ENCODE measurements at regions not wholly inside any gene's neighbourhood (a gene's known extent, or its start where the extent isn't known, plus 50 kb on each side); places are given as distances from the start of the nearest gene placed in this dataset.

- POLR2A ChIA-PET = no interaction called here
- Histone ChIP-seq H3K4me3 (replicated peaks in 1 of 2; ENCODE audit: low read depth in 1 of 2, low read length in 2 of 2) (no peak overlapping the region), H3K27ac (ENCODE audit: low read depth, low read length) (no peak overlapping the region)
Measured at GRCh38 chr22:48076008-48076407, 1313.6 kb downstream of the TBC1D22A start.

GRCh38 chr22:48075604-48076003 lies 1313.2 kb downstream of the TBC1D22A start:
- no peak overlapping the region for H3K27ac ChIP-seq (ENCODE audit: low read depth, low read length)
- H3K36me3 ChIP-seq (ENCODE audit: control insufficient read depth in 1 of 2, insufficient read depth in 2 of 2, low read length in 2 of 2) = no peaks in the 10 kb centered on the region
- no peaks in the 10 kb centered on the region for H3K4me1 ChIP-seq (ENCODE audit: control insufficient read depth in 1 of 2, insufficient read depth in 2 of 2, low read length in 2 of 2)
- BruUV-seq (replicated peaks) = no TSS peak
- intact Hi-C loops (cut with micrococcal nuclease) = no loop called here
- no peak overlapping the region for H3K9ac ChIP-seq (ENCODE audit: low read length)
- H2AFZ ChIP-seq (ENCODE audit: low read depth, low read length, poor library complexity, severe bottlenecking) = no peak overlapping the region
- no peak for ATAC-seq
- RAD21 ChIA-PET (ENCODE audit: low non-redundant PET in 1 of 2, low total read pairs in 2 of 2, uncharacterized antibody in 2 of 2, unreplicated experiment in 2 of 2) = no interaction called here
- no peaks in the 10 kb centered on the region for H4K20me1 ChIP-seq (ENCODE audit: insufficient read depth)
- POLR2A ChIA-PET = no interaction called here
- no peaks in the 10 kb centered on the region for H3K79me2 ChIP-seq (ENCODE audit: insufficient read depth, low read length)
- no peak for DNase-seq (ENCODE audit: low read depth, low spot score)
- H3K4me2 ChIP-seq (ENCODE audit: low read length) = no peak overlapping the region
- no peaks in the 10 kb centered on the region; a peak in 1 of 4 replicates for H3K9me3 ChIP-seq (ENCODE audit: control insufficient read depth in 1 of 2, insufficient read depth in 1 of 2, low read depth in 1 of 2, low read length in 2 of 2)
- H3K9me2 ChIP-seq (ENCODE audit: insufficient read depth) = no peaks in the 10 kb centered on the region
- TF ChIP-seq POLR2A (IDR thresholded peaks at IDR 0.05; ENCODE audit: borderline replicate concordance, extremely low read depth, insufficient read depth, insufficient read length) (no peak), JUND (IDR thresholded peaks at IDR 0.05) (no peak), EZH2phosphoT487 (IDR thresholded peaks at IDR 0.05; ENCODE audit: borderline replicate concordance) (no peak), EZH2 (IDR thresholded peaks at IDR 0.05) (no peak), ZNF274 (IDR thresholded peaks at IDR 0.05; ENCODE audit: low read depth, low read length) (no peak), POLR2AphosphoS5 (IDR thresholded peaks at IDR 0.05; ENCODE audit: low read depth, low read length) (no peak), ATF3 (IDR thresholded peaks at IDR 0.05) (no peak)
- CTCF ChIA-PET = no interaction called here
- no peak overlapping the region for H3K4me3 ChIP-seq (replicated peaks in 1 of 2; ENCODE audit: low read depth in 1 of 2, low read length in 2 of 2)
- peaks cover 3% of the 10 kb centered on the region; the same call in 1 of the 2 replicates for H3K27me3 ChIP-seq (ENCODE audit: insufficient read depth, low read length)

More at GRCh38 chr22:48076008-48076407, 1313.6 kb downstream of the TBC1D22A start:
- H4K20me1 ChIP-seq (ENCODE audit: insufficient read depth) = no peaks in the 10 kb centered on the region
- H3K36me3 ChIP-seq (ENCODE audit: control insufficient read depth in 1 of 2, insufficient read depth in 2 of 2, low read length in 2 of 2) = no peaks in the 10 kb centered on the region
- DNase-seq (ENCODE audit: low read depth, low spot score) (no peak), ATAC-seq (no peak)
- TF ChIP-seq YY1 (IDR thresholded peaks at IDR 0.05; ENCODE audit: extremely low read depth, insufficient replicate concordance, low read depth, low read length) = no peak
- TF ChIP-seq SP1 (IDR thresholded peaks at IDR 0.05; ENCODE audit: low read depth) = no peak
- TF ChIP-seq CBX3 (IDR thresholded peaks at IDR 0.05; ENCODE audit: low read depth) = no peak
- no peak for TF ChIP-seq ZNF274 (IDR thresholded peaks at IDR 0.05; ENCODE audit: low read depth, low read length)
- no peak overlapping the region for H3K4me2 ChIP-seq (ENCODE audit: low read length)
- RAD21 ChIA-PET (ENCODE audit: low non-redundant PET in 1 of 2, low total read pairs in 2 of 2, uncharacterized antibody in 2 of 2, unreplicated experiment in 2 of 2) = no interaction called here
- CTCF ChIA-PET = no interaction called here
- intact Hi-C loops (cut with micrococcal nuclease) = no loop called here
- BruUV-seq (replicated peaks) = no TSS peak
- no peak overlapping the region for H3K9ac ChIP-seq (ENCODE audit: low read length)
- no peak overlapping the region for H2AFZ ChIP-seq (ENCODE audit: low read depth, low read length, poor library complexity, severe bottlenecking)
- no peaks in the 10 kb centered on the region for H3K9me2 ChIP-seq (ENCODE audit: insufficient read depth)
- H3K79me2 ChIP-seq (ENCODE audit: insufficient read depth, low read length) = no peaks in the 10 kb centered on the region
- peaks cover 3% of the 10 kb centered on the region; the same call in 1 of the 2 replicates for H3K27me3 ChIP-seq (ENCODE audit: insufficient read depth, low read length)
- H3K4me1 ChIP-seq (ENCODE audit: control insufficient read depth in 1 of 2, insufficient read depth in 2 of 2, low read length in 2 of 2) = no peaks in the 10 kb centered on the region
- H3K9me3 ChIP-seq (ENCODE audit: control insufficient read depth in 1 of 2, insufficient read depth in 1 of 2, low read depth in 1 of 2, low read length in 2 of 2) = no peaks in the 10 kb centered on the region; a peak in 1 of 4 replicates
